ENCODE measurements at regions not wholly inside any gene's neighbourhood (a gene's known extent, or its start where the extent isn't known, plus 50 kb on each side); places are given as distances from the start of the nearest gene placed in this dataset.

DNA sequence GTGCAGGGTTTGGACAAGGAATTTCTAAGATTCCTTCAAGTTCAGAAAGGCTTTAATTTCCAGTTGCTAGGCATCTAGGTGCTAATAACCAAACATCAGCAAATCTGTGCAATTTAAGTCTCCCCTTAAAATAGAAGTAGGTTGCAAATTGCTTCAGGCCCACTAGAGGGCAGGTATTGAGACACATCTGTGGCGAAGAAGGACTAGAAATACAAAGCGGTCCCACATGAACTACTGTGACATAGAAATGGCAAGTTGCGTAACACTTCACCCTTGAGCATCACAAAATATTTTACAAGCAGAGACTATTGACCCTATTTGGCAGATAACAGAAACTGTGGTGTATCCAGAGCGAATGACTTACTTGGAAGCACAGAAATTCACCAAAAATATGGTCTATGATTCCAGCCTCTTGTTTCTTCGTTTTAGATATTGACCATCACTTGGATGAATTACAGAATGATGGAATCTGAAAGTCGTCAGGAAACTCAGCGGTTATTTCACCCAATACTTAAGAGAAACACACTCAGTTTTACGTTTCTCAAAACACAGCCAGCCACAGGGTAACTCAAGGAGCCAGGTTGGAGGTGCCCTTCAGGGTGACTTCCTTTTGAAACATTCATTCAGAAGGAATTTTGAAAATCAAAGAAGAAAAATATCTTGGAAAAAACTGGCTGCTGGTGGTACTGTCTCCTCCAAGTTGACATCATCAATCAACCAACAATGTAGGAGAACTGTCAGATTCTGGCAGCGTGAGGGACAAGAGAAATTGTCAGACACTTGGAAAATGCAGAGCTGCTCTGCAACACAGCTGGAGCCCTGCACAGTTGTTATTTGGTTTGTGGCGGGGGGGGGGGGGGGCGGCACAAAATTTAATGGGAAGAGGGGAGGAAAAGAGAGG lies 256.3 kb upstream of the MINDY3 start:
- TF ChIP-seq, protein P1, sequence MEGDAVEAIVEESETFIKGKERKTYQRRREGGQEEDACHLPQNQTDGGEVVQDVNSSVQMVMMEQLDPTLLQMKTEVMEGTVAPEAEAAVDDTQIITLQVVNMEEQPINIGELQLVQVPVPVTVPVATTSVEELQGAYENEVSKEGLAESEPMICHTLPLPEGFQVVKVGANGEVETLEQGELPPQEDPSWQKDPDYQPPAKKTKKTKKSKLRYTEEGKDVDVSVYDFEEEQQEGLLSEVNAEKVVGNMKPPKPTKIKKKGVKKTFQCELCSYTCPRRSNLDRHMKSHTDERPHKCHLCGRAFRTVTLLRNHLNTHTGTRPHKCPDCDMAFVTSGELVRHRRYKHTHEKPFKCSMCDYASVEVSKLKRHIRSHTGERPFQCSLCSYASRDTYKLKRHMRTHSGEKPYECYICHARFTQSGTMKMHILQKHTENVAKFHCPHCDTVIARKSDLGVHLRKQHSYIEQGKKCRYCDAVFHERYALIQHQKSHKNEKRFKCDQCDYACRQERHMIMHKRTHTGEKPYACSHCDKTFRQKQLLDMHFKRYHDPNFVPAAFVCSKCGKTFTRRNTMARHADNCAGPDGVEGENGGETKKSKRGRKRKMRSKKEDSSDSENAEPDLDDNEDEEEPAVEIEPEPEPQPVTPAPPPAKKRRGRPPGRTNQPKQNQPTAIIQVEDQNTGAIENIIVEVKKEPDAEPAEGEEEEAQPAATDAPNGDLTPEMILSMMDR (IDR thresholded peaks at IDR 0.05): peak in 1 of 2 donors; percentile 16
- TF ChIP-seq EP300 (IDR thresholded peaks at IDR 0.05): no peak
